ENCODE measurements at regions not wholly inside any gene's neighbourhood (a gene's known extent, or its start where the extent isn't known, plus 50 kb on each side); places are given as distances from the start of the nearest gene placed in this dataset.

DNA sequence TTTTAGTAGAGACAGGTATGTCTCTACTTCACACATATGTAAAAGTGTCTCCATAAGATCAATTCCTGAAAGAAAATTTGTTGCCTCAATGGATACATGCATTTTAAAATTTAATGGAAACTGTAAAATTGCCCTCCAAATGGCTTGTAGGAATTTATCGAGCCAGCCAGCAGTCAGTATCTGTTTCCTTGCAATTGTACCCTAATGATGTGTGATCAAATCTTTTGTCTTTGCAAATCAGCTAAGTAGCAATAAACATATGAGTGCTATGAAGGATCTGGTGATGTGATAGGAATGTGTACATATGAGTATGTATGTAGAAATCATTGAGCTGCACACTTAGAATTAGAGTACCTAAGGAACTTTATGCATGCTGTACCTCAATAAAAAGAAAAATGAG, 253.0 kb downstream of the MAFB start (continued):
- no peak for TF ChIP-seq ZNF462 (CRISPR knock-in tag; IDR thresholded peaks at IDR 0.05)
- no peak for TF ChIP-seq ZNF114 (CRISPR knock-in tag; IDR thresholded peaks at IDR 0.05)
- no peak for TF ChIP-seq NANOG (IDR thresholded peaks at IDR 0.05; ENCODE audit: borderline replicate concordance)
- TF ChIP-seq EZH2 (IDR thresholded peaks at IDR 0.05; ENCODE audit: low read depth, unreplicated experiment) = no peak

GRCh38 chr20:40435146-40435895, 253.7 kb downstream of the MAFB start:
- Histone ChIP-seq H3K79me2 (replicated peaks; ENCODE audit: insufficient read depth) (no peaks in the 10 kb centered on the region), H3K36me3 (ENCODE audit: insufficient read depth) (no peaks in the 10 kb centered on the region), H3K27ac (ENCODE audit: low read depth) (no peak overlapping the region), H4K20me1 (replicated peaks; ENCODE audit: insufficient read depth) (no peaks in the 10 kb centered on the region), H3F3A (replicated peaks; ENCODE audit: low read depth) (no peaks in the 10 kb centered on the region), H3K4me3 (no peak overlapping the region), H3K4me1 (ENCODE audit: insufficient read depth) (no peaks in the 10 kb centered on the region), H3K27me3 (ENCODE audit: insufficient read depth) (no peaks in the 10 kb centered on the region), H3K9me2 (ENCODE audit: insufficient read depth) (peaks cover 13% of the 10 kb centered on the region), H3K4me2 (no peak overlapping the region), H2AFZ (no peak overlapping the region)
- ATAC-seq = no peak
- Mint-ChIP-seq H3K4me1 (peaks cover 9% of the 10 kb centered on the region), H3K27me3 (ENCODE audit: insufficient read depth, low read depth, poor library complexity) (peaks cover 3% of the 10 kb centered on the region), H3K4me3 (no peak overlapping the region), H3K36me3 (ENCODE audit: low read depth) (no peaks in the 10 kb centered on the region), H3K27ac (no peak overlapping the region), H3K9me3 (no peaks in the 10 kb centered on the region)
- no peak for DNase-seq (ENCODE audit: low spot score)
- TF ChIP-seq, protein P1, sequence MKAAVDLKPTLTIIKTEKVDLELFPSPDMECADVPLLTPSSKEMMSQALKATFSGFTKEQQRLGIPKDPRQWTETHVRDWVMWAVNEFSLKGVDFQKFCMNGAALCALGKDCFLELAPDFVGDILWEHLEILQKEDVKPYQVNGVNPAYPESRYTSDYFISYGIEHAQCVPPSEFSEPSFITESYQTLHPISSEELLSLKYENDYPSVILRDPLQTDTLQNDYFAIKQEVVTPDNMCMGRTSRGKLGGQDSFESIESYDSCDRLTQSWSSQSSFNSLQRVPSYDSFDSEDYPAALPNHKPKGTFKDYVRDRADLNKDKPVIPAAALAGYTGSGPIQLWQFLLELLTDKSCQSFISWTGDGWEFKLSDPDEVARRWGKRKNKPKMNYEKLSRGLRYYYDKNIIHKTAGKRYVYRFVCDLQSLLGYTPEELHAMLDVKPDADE (IDR thresholded peaks at IDR 0.05) = no peak
- no peak for TF ChIP-seq CREB1 (CRISPR knock-in tag; IDR thresholded peaks at IDR 0.05; ENCODE audit: low read depth)
- no peak for TF ChIP-seq POLR2AphosphoS5 (IDR thresholded peaks at IDR 0.05; ENCODE audit: low read depth)
- TF ChIP-seq NANOG (IDR thresholded peaks at IDR 0.05; ENCODE audit: borderline replicate concordance) = no peak
- no peak for TF ChIP-seq STAT1 (IDR thresholded peaks at IDR 0.05; ENCODE audit: unreplicated experiment)
- TF ChIP-seq JUNB (IDR thresholded peaks at IDR 0.05; ENCODE audit: unreplicated experiment) = no peak
- TF ChIP-seq, protein P2, sequence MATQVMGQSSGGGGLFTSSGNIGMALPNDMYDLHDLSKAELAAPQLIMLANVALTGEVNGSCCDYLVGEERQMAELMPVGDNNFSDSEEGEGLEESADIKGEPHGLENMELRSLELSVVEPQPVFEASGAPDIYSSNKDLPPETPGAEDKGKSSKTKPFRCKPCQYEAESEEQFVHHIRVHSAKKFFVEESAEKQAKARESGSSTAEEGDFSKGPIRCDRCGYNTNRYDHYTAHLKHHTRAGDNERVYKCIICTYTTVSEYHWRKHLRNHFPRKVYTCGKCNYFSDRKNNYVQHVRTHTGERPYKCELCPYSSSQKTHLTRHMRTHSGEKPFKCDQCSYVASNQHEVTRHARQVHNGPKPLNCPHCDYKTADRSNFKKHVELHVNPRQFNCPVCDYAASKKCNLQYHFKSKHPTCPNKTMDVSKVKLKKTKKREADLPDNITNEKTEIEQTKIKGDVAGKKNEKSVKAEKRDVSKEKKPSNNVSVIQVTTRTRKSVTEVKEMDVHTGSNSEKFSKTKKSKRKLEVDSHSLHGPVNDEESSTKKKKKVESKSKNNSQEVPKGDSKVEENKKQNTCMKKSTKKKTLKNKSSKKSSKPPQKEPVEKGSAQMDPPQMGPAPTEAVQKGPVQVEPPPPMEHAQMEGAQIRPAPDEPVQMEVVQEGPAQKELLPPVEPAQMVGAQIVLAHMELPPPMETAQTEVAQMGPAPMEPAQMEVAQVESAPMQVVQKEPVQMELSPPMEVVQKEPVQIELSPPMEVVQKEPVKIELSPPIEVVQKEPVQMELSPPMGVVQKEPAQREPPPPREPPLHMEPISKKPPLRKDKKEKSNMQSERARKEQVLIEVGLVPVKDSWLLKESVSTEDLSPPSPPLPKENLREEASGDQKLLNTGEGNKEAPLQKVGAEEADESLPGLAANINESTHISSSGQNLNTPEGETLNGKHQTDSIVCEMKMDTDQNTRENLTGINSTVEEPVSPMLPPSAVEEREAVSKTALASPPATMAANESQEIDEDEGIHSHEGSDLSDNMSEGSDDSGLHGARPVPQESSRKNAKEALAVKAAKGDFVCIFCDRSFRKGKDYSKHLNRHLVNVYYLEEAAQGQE (IDR thresholded peaks at IDR 0.05; ENCODE audit: unreplicated experiment) = no peak
